GM12878 (cell line): ENCODE measurements at regions not wholly inside any gene's neighbourhood (a gene's known extent, or its start where the extent isn't known, plus 50 kb on each side); places are given as distances from the start of the nearest gene placed in this dataset.

Source experiments
- BHLHE40 ChIP-seq, 2 experiments: fragments of 450-650 bp in 1 of 2; IDR thresholded peaks; 2 replicates each; pipeline ENCODE4 v1.6.1; 2011 to 2017; ENCODE audit warnings: low read depth in 2 of 2, borderline replicate concordance in 1 of 2, improper control_type of control experiment in 1 of 2, low read length in 1 of 2, mild to moderate bottlenecking in 1 of 2
- CHD4 ChIP-seq: fragments of 200-600 bp; sonication (generic); IDR thresholded peaks from 2 replicates; pipeline ENCODE4 v1.6.1; 2016; ENCODE audit warnings: mild to moderate bottlenecking
- NR2C1 ChIP-seq: fragments of 450-650 bp; IDR thresholded peaks from 2 replicates; pipeline ENCODE4 v1.6.1; 2017; ENCODE audit warnings: antibody characterized with exemption, mild to moderate bottlenecking, moderate library complexity
- REST ChIP-seq: IDR thresholded peaks from 2 replicates; pipeline ENCODE4 v1.6.1; 2012; ENCODE audit warnings: mild to moderate bottlenecking, low read depth, low read length
- TF ChIP-seq, protein P1 (sequence below), 3 experiments: IDR thresholded peaks in 2 of 3; conservative IDR thresholded peaks in 1 of 3; 2 replicates each; pipeline ENCODE4 v1.5.1; 2011; ENCODE audit warnings: low read depth in 3 of 3, low read length in 3 of 3, mild to moderate bottlenecking in 3 of 3, control low read depth in 2 of 3, moderate library complexity in 2 of 3, inconsistent platforms in 1 of 3, mixed read lengths in 1 of 3; ENCODE audit not compliant: control insufficient read depth in 2 of 3, insufficient read depth in 1 of 3; ENCODE audit errors: extremely low read depth in 1 of 3

DNA sequence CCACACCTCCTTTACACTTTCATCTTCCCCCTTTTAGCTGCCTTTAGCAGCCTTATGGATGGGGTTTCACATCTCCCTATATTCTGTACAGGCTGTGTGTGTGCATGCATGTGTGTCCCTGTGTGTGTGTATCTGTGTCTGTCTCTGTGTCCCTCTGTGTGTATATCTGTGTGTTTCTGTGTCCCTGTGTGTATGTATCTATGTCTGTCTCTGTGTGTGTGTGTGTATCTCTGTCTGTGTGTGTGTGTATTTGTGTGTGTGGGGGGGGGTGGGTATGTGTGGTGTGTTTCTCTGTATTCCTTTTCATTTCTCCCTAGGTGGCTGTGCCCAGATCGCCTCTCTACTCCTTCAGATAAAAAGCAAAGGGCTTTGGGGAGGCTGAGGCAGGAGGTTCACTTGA, 52.2 kb upstream of the CD83 start:
- no peak for TF ChIP-seq NR2C1
- TF ChIP-seq CHD4 = no peak
- no peak for TF ChIP-seq BHLHE40 (IDR thresholded peaks at IDR 0.05; ENCODE audit: borderline replicate concordance in 1 of 2, low read depth in 2 of 2, low read length in 1 of 2)
- TF ChIP-seq, protein P1, sequence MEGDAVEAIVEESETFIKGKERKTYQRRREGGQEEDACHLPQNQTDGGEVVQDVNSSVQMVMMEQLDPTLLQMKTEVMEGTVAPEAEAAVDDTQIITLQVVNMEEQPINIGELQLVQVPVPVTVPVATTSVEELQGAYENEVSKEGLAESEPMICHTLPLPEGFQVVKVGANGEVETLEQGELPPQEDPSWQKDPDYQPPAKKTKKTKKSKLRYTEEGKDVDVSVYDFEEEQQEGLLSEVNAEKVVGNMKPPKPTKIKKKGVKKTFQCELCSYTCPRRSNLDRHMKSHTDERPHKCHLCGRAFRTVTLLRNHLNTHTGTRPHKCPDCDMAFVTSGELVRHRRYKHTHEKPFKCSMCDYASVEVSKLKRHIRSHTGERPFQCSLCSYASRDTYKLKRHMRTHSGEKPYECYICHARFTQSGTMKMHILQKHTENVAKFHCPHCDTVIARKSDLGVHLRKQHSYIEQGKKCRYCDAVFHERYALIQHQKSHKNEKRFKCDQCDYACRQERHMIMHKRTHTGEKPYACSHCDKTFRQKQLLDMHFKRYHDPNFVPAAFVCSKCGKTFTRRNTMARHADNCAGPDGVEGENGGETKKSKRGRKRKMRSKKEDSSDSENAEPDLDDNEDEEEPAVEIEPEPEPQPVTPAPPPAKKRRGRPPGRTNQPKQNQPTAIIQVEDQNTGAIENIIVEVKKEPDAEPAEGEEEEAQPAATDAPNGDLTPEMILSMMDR (IDR thresholded peaks at IDR 0.05 in 2 of 3, conservative IDR thresholded peaks at IDR 0.05 in 1 of 3; ENCODE audit: control insufficient read depth in 2 of 3, extremely low read depth in 1 of 3, insufficient read depth in 1 of 3, low read depth in 3 of 3, low read length in 3 of 3) = no peak
- TF ChIP-seq REST = no peak
